ENCODE measurements at regions not wholly inside any gene's neighbourhood (a gene's known extent, or its start where the extent isn't known, plus 50 kb on each side); places are given as distances from the start of the nearest gene placed in this dataset.

DNA sequence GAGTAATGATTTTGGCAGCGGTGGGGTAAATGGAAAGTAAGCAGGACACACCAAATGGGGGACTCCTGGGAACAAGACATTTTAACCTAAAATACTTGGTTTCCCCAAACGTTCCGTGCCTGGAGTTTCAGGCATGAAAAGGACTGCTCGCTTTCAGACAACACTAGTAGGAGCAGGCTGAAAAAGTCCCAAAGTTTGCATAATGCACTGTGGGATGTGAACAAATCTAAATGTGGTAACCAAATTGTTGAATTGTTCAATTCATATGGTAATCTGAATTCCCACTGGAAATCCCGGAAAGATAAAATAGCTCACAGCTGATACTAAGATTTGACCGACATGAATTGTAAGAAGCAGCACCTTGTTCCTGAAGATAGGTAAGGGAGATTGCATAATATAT, 467.2 kb upstream of the ARGLU1 start:
- DNase-seq (ENCODE audit: low spot score): no peak

DNA sequence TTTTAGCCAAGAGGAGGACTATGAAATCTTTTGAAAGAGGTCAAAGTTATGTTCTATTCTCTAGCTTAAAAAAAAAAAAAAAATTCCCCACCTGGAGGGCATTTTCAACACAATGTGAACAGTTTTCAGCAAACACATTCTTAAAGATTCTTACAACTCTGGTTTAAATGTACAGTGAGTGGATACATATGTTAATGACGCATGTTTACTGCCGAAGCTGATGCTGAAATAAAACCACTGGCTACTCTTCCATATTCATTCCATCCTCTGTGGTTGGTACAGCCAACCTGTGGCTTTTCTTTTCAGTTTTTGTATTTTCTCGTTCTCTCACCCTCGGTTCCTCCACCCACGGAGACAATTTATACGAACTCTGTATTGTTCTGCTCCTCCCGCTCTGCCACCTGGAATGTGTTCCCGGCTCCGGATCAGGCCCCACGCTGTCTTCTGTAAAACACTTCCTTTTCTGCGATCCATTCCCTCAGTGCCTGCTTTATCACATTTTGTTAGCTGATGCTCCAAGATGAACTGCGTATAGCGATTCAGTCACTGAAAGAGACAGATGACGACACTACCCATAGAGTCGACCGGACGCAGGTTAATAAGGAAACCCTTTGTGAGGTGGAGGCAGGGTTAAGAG, 466.4 kb upstream of the ARGLU1 start:
- DNase-seq (ENCODE audit: low spot score): no peak

DNA sequence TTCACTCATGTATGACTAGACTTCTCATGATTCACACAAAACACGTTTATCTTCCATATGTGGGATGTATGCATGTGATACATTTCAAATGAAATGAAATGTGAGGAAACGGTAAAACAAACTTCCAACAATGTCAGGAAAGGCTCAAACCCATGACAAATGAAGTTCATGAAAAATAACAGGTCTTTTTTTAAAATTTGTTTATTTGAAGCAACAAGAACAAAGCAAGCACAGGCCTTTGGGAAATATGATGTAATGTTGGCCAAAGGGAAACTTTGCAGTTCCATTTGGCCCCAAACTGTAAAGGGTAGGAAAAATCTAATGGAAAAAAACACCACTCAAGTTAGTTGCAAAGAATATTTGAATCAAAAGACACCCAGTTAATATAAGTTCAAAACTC, 463.8 kb upstream of the ARGLU1 start:
- no peak for DNase-seq (ENCODE audit: low spot score)

DNA sequence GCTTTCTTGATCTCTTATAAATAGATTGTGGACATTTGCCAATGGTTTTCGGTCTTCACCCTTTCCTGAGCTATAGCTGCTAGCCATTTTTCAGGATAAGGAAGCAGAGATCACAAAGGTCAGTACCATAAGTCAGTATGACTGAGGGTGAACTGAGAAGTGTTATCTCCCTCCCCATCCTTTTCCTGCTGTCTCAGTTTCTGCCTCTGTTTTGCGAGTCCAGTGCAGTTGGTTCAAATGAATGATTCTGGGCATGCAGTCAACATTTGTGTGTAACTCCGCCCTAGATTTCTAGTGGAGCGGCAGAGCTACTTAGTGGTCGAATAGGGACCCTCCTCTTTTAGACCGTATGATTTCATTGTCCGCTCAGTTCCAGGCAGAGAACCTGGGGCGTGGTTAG, 460.8 kb upstream of the ARGLU1 start:
- no peak for DNase-seq (ENCODE audit: low spot score)

DNA sequence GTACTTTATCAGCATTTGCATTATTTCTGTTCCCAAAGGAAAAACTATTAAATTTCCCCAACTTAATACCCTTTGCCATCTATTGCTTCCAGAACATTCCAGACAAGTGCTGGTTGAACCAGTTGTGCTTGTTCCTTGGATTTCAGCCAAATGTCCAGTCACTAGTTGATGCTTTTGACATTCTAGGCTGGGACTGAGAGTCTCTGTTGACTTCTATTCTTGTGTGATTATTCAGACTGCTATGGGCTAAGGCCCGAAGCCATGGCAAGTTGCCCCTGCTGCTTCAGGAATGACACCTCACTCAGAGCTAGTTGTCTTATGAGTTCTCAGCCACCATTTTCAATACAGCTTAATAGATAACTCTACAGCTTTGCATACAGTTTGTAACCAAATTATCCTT, 458.1 kb upstream of the ARGLU1 start:
- DNase-seq (ENCODE audit: low spot score): no peak

DNA sequence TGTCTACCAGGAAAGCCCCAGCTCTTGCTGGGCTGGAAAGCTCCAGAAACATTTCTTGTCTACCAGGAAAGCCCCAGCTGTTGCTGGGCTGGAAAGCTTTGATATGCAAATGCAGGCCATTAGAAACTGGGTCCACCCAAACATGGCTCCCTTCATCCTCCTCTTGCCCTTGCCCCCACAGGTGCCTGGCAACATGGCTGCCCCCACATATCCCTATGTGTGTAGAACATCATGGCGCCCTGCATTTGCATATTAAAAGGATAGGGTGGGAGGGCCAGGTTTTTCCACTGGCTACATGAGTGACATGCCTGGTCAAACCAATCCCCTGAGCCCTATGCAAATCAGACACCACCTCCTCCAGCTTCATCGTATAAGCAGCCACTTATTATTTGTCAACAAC, 455.4 kb upstream of the ARGLU1 start:
- DNase-seq (ENCODE audit: low spot score): no peak

DNA sequence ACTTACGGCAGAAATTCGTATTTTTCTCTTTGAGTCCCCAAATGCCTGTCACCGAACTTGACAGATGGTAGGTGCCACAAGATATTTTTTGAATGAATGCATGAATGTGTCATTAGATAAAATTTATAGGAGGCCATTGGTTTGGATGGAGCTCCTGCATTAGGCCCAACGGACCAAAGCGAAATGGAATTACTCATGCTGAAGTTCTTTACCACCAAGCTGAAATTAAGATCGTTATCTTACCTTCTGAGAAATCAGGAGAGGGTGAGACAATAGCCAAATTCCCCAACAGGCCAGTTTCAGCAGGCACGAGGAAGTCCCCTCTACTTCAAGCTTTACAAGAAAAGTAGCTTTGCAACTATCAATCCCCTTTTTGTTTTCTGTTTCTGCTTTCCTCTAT, 452.5 kb upstream of the ARGLU1 start:
- DNase-seq (ENCODE audit: low spot score): no peak

DNA sequence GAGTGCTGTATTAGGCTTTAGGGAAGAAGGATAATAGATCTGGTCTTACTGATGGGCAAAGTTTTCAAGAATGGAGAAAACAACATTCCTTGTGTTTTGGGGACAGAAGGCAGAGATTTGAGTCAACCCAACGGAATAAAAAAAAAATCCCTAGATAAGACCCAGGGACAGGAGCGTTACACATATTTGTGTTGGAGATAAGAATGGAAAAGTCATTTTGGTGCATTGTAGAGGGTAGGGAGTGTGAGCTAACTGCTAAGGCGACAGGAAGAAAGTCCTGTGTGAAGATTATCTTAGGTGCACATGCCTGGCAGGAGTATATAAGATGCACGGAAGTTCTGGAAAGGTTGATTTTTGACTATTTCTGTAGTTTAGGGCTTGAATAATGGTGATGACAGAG, 450.3 kb upstream of the ARGLU1 start:
- DNase-seq (ENCODE audit: low spot score): no peak

DNA sequence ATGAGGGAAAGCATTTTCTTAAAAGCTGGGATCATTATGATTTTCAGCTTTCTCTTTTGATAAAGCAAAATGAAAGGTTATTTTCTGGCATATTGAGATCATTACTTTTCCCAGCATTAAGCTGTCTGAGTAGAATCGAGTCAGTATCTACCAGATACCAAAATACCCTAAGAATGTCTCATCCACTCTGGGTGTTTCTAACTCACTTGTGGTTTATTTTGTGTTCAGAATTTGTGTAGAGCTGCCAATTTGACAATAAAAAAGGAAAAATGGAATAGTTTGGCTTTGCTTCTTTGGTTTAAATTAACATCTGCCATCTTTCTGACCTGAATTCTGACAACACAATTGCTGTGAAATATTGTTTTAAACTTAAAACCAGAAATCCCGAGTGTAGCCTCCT, 438.7 kb upstream of the ARGLU1 start:
- DNase-seq (ENCODE audit: low spot score): no peak

DNA sequence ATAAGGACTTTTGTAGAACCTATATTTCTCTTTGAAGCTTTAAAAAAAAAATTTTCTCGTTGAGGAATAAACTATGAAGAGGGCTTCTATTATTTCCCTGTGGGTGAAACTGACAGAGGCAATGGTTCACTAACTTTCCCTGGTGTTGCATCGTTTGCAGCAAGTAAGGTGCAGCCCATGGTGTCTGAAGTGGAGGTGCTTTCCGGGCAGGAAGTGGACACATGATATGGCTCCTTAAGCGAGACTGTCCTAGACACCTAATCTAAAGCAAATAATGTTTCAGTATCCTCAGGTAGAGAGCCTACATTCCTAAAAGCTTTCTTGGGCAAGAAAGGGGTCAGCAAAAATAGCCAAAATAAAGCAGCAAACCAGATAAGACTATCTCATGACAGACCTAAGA, 437.6 kb upstream of the ARGLU1 start:
- DNase-seq (ENCODE audit: low spot score): no peak

DNA sequence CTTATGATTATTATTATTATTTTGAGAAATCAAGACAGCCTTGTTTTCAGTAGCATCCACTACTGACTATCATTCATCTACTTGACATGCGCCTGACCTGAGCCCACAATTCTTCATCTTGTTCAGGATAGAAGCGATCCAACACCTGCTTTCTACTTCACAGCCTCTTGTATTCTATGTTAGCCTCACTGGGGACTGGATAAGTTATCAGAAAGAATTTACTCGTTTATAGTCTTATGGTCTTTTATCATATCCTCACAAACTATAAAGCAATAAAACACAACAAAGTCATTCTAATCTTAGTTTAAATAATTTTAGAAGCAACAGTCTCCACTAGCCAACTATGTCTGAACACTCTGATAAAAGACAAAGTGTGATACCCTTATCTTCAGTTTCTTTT, 436.0 kb upstream of the ARGLU1 start:
- no peak for DNase-seq (ENCODE audit: low spot score)

DNA sequence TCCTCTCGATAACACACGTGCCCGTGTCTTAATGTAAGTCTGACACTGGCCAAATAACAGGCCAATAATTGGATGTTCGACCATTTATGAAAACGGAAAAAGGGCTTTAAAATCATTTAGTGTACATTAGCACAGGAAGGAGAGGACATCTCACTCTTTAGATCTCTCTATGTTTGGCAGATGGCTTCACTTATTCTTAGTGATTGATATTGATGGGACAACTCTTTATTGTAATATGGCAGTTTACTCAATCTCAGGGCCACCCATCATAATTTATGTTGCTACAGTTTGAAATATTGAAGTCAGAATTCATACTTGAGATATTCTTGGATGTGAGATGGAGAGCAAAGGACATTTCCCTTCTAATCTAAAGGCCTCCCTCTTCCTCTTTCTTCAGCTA, 430.7 kb upstream of the ARGLU1 start:
- no peak for DNase-seq (ENCODE audit: low spot score)

DNA sequence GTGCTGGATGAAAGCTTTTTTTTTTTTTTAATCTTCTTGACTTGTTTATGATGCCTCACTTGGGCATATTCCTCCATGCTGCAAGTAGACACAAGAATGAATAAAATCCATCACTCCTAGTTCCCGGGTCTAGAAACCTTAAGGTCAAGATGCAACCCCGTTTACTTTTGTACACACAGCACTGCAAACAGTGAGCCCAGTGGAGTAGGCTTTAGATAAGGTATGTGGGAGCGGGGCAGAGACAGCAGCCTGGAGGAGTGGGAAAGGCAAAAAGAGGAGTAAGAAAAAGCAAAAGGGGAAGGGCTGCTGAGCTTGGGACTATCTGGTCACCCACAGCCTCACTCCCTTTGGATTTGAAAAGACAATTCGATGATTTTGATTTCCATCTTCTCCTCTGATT, 429.8 kb upstream of the ARGLU1 start:
- DNase-seq (ENCODE audit: low spot score): no peak

DNA sequence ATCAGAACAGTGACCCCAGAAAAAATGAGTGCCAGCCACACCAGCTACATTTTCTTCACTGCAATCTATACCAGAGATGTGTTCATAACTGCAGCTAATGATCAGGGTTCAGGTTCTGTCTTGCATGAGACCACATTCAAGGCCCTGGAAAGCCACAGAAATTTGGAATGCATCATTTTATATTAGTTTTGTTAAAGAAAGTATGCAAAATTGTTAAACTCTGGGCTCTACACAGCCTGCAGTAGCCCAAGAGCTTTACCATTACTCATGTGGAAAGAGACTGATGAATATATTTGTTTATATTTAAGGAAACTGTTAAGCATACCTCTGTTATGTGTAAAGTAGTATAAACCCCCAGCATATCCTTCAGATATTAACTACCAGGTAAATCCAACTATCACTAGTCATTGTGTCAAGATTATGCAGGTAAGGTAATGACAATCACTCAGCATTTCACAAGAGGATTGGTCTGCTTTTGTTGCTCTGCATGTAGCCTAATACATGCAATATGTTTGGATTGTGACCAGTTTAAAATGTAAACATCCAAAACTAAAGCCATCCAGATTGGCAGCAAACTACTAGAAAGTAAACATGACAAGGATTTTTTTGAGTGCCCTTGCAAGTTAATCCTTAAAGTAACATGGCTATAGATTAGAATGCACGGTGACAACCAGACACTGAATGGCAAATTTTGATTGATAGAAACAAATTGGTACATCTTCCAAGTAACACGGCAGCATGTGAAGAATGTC, 429.1 kb upstream of the ARGLU1 start:
- no peak for DNase-seq (ENCODE audit: low spot score)

DNA sequence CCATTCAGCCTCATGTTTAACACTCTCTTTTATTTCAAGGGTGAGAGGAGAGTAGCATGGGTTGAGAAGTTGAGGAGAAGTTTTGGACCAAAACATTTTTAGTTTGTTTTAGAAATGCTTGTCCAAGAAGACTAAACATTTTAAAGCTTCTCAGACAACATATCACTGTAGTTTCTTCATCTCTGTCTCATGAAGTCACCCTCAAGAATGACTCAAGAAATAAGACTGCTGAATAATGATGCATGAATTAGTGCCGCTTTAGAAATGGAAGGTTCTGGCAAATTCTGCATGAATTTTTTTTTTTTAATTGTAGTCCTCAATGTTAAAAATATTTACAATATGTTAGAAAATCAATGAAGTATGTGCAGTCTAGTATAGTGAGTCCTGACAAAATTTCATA, 422.7 kb upstream of the ARGLU1 start:
- no peak for DNase-seq (ENCODE audit: low spot score)

DNA sequence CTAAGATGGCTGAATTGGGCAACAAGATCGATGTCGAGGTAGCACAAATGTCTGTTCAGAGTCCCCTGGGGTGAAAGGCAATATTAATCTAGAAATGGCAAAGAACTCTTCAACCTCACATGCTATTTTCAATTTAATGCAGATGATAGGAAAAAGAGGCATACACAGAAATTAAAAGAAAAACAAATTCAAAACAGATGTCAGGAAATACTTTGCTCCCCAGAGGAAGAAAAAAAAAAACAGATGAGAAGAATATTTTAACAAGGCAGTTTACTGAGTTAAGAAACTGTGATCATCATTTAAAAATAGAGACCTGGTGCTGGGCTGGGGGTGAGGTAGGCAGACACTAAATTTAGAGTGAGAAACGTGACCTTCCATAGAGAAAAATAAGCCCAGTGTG, 421.9 kb upstream of the ARGLU1 start:
- no peak for DNase-seq (ENCODE audit: low spot score)

DNA sequence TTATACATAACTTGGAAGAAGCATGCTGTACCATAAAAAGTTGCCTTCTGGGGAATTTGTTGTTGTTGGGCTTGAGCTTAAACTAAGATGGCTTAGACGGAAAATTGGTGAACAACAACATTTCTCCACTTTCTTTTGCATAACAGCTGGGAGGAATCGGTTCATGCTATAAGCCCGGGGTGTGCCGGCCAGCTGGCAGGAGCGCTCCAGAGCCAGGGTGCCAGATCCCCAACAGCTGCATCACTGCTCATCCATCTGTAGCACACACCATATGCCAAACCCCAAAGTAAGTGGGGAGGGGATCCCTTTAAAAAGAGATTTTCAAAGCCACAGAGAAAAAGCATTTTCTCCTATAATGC, 419.5 kb upstream of the ARGLU1 start:
- DNase-seq (ENCODE audit: low spot score): no peak

DNA sequence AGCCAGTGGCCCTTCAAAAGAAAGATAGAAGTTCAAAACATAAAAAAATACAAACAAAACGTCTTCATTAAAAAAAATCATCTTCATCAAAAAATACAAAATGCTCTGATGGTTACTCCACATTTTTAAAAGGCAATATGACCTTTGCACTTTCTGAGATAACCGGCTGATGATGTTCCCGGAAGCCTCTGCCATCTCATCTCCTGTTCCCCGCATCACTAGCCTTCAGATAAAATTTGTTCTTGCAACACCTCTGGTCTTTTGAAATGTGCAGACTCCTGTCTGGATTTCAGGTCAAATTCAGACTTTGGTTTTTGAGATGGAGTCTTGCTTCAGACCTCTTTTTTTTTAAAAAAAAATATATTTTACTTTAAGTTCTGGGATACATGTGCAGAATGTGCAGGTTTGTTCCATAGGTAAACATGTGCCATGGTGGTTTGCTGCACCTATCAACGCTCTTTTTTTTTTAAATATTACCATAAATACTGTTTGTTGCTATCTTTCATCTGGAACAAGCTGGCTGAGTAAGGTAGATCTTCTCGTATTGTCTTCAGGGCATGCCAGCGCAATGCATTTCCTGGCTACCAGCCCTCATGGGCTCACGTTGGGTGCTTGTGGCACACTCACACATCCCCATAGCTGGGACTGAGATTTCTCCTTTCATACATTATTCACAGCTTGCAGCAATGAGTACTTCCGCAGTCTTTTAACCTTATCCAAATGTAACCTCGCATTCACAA, 418.9 kb upstream of the ARGLU1 start:
- DNase-seq (ENCODE audit: low spot score): no peak

DNA sequence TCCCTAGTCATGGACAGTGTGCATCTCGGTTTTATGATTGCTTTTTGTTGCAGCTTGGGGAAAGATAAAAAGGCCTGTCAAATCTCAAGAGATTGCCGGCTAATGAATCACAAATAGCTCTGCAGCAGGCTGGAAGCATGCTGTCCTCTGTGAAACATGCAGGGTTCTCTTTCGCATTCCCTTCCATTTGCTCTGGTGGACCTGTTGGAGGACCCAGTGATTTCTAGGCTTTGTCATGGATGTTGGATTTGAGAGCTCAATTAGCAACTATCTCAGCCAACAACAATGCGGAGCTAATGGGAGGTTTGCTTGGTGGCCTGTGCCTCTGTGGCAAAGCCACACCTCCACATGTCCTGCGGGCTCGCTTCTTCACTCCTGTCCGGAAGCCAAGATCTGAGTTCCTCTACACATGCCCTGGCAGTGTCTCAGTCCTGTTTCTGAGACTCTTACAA, 418.1 kb upstream of the ARGLU1 start:
- no peak for DNase-seq (ENCODE audit: low spot score)

DNA sequence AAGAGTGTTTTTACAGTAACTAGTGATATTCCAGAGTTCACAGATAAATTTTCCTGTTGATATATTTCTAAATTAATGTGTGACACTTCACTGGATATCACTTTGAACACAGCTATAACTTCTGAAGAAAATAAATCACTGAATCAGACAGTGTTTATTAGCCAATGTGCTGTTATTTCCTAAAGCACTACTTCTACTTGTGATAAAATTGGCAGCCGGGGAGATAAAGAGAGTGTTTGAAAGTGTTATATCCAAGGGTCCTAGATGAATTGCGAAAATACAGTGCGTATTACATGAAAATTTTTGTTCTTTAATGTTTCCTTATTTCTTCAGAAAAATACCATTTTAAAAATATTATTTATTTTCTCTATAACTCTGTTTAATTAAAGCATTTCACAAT, 417.5 kb upstream of the ARGLU1 start:
- no peak for DNase-seq (ENCODE audit: low spot score)

DNA sequence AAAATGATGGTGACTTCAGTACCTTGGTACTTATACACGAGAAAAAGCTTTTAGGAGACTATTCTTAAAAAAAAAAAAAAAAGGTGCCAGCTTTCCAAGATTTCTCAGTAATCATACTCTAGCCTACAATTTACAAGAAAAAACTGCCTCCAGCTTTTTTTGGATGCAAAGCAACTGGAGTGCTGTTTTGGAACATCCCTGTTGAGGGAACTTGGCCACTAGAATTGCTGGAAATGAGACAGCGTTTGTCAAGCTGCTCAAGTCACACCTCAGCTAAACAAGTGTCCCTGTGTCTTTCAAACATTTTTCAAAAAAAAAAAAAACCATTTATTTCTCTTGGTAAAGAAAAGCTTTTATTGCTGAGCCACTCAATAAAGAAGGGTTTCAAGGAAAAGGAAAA, 413.1 kb upstream of the ARGLU1 start:
- peak; percentile 30 for DNase-seq (ENCODE audit: low spot score)

DNA sequence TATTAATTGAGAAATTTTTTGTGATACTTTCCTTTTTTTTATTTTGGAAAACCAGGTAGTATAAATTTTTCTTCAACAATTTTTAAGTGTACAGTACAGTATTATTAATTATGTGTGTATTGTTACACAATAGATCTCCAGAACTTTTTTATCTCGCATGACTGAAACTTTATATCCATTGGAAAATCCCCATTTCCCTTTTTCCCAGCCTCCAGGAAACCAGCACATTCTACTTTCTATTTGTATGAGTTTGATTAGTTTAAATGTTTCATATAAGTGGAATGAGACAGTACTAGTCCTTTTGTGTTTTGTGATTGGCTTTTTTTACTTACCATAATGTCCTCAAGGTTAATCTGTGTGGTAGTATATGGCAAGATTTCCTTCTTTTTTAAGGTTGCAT, 399.5 kb upstream of the ARGLU1 start:
- DNase-seq (ENCODE audit: low spot score): no peak

DNA sequence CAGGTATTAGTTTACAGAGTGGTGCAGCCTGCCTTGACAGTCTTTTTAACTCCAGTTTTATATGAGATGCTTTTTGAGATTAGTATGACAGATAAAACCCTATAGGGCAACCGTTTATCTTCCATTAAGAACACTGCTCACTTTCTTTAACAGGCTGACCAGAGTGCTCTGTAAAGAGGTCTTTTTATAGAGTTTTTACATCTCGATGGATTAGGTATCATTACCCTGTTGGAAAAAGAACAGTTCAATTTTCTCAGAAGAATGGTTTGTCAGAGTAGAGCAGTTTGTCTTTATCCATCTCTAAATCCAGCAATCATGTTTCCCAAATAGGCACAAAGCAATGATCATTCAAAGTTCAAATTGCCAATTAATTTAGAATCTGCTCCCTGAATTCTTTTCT, 395.2 kb upstream of the ARGLU1 start:
- no peak for DNase-seq (ENCODE audit: low spot score)

DNA sequence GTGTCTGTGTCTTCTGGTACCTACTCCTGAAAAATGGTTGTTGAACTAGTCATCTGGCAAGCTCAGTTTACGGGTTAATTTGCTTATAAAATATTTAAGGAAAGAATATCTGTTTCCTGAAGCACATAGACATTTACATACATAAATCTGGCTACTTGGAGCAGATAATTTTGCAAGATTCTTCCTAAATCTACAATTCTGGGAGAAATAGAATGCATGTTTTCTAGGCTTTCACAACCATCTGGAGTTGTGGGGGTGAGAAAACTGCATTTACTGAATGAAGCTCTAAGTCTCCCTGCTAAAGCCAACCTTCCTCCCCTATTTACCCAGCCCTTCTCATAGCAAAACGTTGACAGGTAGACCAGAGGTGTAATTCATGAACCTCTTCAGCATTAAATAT, 393.7 kb upstream of the ARGLU1 start:
- no peak for DNase-seq (ENCODE audit: low spot score)

All from Ammon's horn (tissue), 1 donor.